IPS DF 4.7 (cell line): ENCODE measurements at regions not wholly inside any gene's neighbourhood (a gene's known extent, or its start where the extent isn't known, plus 50 kb on each side); places are given as distances from the start of the nearest gene placed in this dataset.
"Not testable (repeated sequence)": the region's sequence is repeated elsewhere in the genome, so short reads cannot be mapped to it uniquely, and the experiment has no call there.

Experiments
- DNase-seq: peaks from one replicate; pipeline ENCODE4 v3.0.0-alpha.2; 2013; ENCODE audit warnings: low spot score; ENCODE audit errors: extremely low read depth

- DNase-seq = no peak
Observed at GRCh38 chr12:33041562-33041961, 145.0 kb upstream of the PKP2 start.

- DNase-seq = not testable (repeated sequence)
Observed at GRCh38 chr12:33033999-33034398, 137.4 kb upstream of the PKP2 start.

GRCh38 chr12:33026791-33027190 lies 130.2 kb upstream of the PKP2 start:
- no peak for DNase-seq

- not testable (repeated sequence) for DNase-seq
Observed at GRCh38 chr12:33022724-33023123, 126.1 kb upstream of the PKP2 start.

GRCh38 chr12:33017029-33017428 lies 120.5 kb upstream of the PKP2 start:
- not testable (repeated sequence) for DNase-seq

GRCh38 chr12:33012226-33012625 lies 115.6 kb upstream of the PKP2 start:
- DNase-seq = no peak

GRCh38 chr12:33006106-33006505 lies 109.5 kb upstream of the PKP2 start:
- no peak for DNase-seq

- DNase-seq = no peak
Observed at GRCh38 chr12:33000016-33000415, 103.4 kb upstream of the PKP2 start.

- no peak for DNase-seq
Observed at GRCh38 chr12:32997471-32997870, 100.9 kb upstream of the PKP2 start.

GRCh38 chr12:32995623-32996022 lies 99.0 kb upstream of the PKP2 start:
- DNase-seq = no peak

- no peak for DNase-seq
Observed at GRCh38 chr12:32993404-32993803, 96.8 kb upstream of the PKP2 start.

GRCh38 chr12:32989705-32990104 lies 93.1 kb upstream of the PKP2 start:
- DNase-seq = no peak

GRCh38 chr12:32988982-32989381 lies 92.4 kb upstream of the PKP2 start:
- no peak for DNase-seq

- DNase-seq = no peak
Observed at GRCh38 chr12:32987512-32987911, 90.9 kb upstream of the PKP2 start.

- DNase-seq = no peak
Observed at GRCh38 chr12:32983968-32984367, 87.4 kb upstream of the PKP2 start.

GRCh38 chr12:32983332-32983731 lies 86.8 kb upstream of the PKP2 start:
- no peak for DNase-seq

GRCh38 chr12:32981139-32981538 lies 84.6 kb upstream of the PKP2 start:
- no peak for DNase-seq

- DNase-seq = no peak
Observed at GRCh38 chr12:32975122-32975521, 78.5 kb upstream of the PKP2 start.

- DNase-seq = no peak
Observed at GRCh38 chr12:32970465-32971110, 74.0 kb upstream of the PKP2 start.

GRCh38 chr12:32964981-32965585 lies 68.5 kb upstream of the PKP2 start:
- DNase-seq = no peak

GRCh38 chr12:32956418-32956817 lies 59.8 kb upstream of the PKP2 start:
- not testable (repeated sequence) for DNase-seq

GRCh38 chr12:32952681-32953080 lies 56.1 kb upstream of the PKP2 start:
- no peak for DNase-seq

GRCh38 chr12:32949815-32950214 lies 53.2 kb upstream of the PKP2 start:
- no peak for DNase-seq
